NOMO-1 treated with dmso at 0.1 percent for 144 hours (cell line): ENCODE measurements at regions not wholly inside any gene's neighbourhood (a gene's known extent, or its start where the extent isn't known, plus 50 kb on each side); places are given as distances from the start of the nearest gene placed in this dataset.

Experiments used
- DNase-seq: peaks from one replicate; lab custom pipeline; 2025; ENCODE audit not compliant: unreplicated experiment; lab: John Stamatoyannopoulos, UW

DNA sequence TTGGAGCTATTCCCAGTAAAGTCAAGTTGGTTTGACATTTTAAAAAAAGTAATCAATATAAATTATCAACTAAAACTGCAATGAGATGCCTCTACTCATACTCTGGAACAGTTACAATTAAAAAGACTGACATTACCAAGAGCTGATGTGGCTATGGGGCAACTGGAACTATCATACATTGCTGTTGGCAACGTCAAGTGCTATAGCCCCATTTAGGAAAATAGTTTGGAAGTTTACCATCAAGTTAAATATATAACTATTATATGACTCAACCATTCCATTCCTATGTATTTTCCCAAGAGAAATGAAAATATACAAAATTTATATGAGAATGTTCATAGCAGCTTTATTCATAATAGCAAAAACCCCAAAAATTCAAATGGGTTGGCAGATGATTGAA is 111.4 kb upstream of the HDGFL1 start:
- DNase-seq, result no peak

- no peak for DNase-seq
These were observed 102.6 kb upstream of the HDGFL1 start for GRCh38 chr6:22466665-22467245.

DNA sequence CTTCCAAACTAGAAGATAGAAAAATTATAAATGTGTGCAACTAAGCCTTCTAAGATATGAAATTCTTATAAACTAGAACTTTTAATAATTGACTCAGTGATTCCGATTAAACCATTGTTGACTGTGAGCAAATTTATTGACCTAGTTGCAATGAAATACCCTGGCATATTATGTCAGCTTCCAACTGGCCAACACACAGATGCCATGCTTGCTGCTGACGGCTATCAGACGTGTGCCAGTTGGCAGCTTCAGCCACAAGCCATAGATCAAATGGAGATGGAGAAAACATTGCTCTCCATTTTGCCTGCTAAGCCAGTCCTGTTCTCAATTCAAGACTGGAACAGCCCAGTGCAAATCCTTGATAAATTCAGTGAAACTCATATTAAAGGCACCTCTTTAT is 101.7 kb upstream of the HDGFL1 start:
- no peak for DNase-seq

- no peak for DNase-seq
These were observed 101.0 kb upstream of the HDGFL1 start for GRCh38 chr6:22468256-22468965.

GRCh38 chr6:22470454-22471131 is 98.8 kb upstream of the HDGFL1 start:
- DNase-seq, result no peak

- DNase-seq, result no peak
These were observed 98.2 kb upstream of the HDGFL1 start for GRCh38 chr6:22471132-22471690.

GRCh38 chr6:22471746-22472145 is 97.6 kb upstream of the HDGFL1 start:
- no peak for DNase-seq

- no peak for DNase-seq
These were observed 95.2 kb upstream of the HDGFL1 start for GRCh38 chr6:22473991-22474682.

DNA sequence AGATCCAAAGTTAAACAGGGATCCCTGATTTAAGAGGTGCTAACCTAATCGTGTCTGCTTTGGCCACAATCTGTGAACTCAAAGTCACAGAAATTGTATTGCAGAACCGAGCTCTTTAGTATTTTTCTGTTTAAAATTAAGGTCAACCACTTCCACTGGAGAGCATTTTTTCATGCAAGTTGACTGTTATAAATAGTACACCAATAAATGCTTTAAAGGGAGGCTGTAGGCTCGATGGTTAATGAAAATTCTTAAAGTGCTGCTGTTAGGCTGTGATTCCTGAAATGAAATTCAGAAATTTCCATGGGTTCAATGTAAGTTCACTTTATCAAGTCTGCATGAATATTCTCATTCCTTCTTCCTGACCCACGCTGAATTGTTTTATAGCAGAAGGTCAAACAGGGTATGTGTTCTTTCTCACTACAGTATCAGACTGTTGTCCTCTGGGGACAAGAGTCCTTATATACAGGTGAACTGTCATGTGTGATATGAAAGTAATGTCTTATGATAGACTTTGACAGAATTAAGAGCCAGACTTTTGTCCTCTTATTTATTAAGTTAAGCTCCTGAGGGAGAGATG is 92.5 kb upstream of the HDGFL1 start:
- DNase-seq, result no peak

DNA sequence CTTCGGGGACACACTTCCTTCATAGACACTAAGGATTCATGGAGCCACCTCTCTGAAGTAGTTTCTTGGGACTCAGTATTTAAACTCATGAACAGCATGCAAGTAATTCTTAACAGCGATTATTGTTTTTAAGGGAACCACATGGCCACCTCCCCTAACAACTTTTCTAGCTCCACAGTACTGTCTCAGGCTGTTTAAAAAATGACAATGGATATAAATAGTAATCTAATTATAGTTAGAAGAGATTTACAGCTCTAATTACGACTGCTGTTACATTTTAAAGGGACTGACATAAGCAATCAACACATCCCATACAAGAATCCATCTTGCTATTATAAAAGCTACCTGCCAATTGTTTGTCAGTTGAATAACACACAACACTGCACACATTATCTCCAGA is 72.1 kb upstream of the HDGFL1 start:
- no peak for DNase-seq

DNA sequence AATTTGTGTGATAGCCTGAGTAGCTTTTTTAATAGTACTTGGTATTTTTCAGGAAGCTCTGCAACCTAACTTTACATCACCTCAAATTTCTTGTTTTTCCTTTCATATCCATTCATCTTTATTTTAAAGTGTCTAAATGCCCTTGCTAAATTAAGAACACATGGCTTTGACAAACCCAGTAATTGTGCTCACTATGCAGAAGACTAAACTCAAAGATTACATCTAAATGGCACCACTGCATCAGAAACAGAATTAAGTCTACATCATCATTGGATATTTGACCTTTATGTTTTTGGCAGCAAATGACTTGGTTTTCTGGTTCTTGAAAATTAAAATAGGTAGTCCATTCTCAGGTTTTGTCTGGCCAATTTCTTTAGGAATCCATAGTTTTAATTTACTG is 69.6 kb upstream of the HDGFL1 start:
- DNase-seq, result no peak

- DNase-seq, result no peak
These were observed 62.9 kb upstream of the HDGFL1 start for GRCh38 chr6:22506496-22506895.

GRCh38 chr6:22512686-22513427 is 56.5 kb upstream of the HDGFL1 start:
- DNase-seq, result no peak

DNA sequence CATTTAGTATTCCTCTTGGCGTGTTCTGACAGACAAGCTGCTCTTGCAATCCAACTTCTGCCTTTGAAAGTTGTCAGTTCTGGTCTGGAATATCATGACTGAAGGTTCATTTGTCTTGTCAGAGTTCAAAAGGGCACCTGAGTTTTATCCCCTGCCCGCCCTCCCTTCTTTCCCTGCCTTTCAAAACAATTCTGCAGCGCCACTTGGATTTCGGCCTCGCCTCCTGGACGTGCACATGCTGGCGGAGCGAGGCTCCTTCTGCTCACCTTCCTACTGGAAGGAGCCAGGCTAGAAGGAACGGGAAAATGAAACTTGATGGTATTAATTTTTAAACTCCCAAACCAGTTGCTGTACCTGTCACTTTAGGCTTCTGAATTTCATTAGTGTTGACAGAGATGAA is 55.7 kb upstream of the HDGFL1 start:
- DNase-seq, result no peak

DNA sequence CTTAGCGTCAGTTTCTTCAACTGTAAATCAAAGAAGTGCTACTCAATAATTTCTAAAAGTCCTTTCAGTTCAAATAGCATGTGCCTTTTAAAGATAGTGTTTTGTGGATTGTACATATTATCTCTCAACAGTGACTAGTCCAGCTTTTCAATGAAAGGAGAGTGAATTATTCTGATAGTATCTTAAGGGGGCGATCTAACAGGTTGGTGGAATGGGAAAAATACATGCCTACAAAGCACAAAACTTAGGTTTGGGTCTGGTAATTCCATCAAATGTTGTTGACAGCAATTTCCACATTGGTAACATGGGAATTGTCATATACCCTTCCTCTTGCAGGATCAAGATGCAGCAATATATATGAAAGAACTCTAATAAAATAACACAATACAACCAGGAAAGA is 50.1 kb upstream of the HDGFL1 start:
- no peak for DNase-seq
